SK-N-SH (cell line): ENCODE measurements at regions not wholly inside any gene's neighbourhood (a gene's known extent, or its start where the extent isn't known, plus 50 kb on each side); places are given as distances from the start of the nearest gene placed in this dataset.

ENCODE experiments used
- CTCF ChIA-PET: fragments of 300-600, 350-600 bp; formaldehyde crosslinking; extraction: SDS; loops from one replicate; lab custom pipeline; 2021; lab: Yijun Ruan, JAX
- POLR2A ChIA-PET: fragments of 350-600 bp; sonication (Branson Sonifier 250); formaldehyde crosslinking; extraction: SDS; loops from one replicate; lab custom pipeline; 2020; ENCODE audit warnings: antibody characterized with exemption, inconsistent platforms; lab: Yijun Ruan, JAX
- DNase-seq: peaks from one replicate; pipeline ENCODE4 v3.0.0; 2012
- H2AFZ ChIP-seq: fragments of 200-600 bp; sonication (generic); 2 replicates; pipeline ENCODE4 v1.8.1; 2016; ENCODE audit warnings: antibody characterized with exemption, mild to moderate bottlenecking, low read depth
- H3F3A ChIP-seq: fragments of 200-600 bp; sonication (generic); replicated peaks from 2 replicates; pipeline ENCODE3; 2016; ENCODE audit warnings: antibody characterized with exemption, mild to moderate bottlenecking; ENCODE audit not compliant: insufficient read depth
- H3K27ac ChIP-seq, 2 experiments: fragments of 200-500 bp in 1 of 2; fragments of 200-600 bp in 1 of 2; sonication (Bioruptor generic) in 1 of 2; sonication (generic), shearing (Covaris generic) in 1 of 2; 2 replicates each; pipeline versions ENCODE4 v1.5.1 to v1.6.1; 2014 to 2016; ENCODE audit warnings: low read depth in 2 of 2, inconsistent platforms in 1 of 2, low read length in 1 of 2, mild to moderate bottlenecking in 1 of 2, mixed read lengths in 1 of 2
- H3K27me3 ChIP-seq: fragments of 200-600 bp; sonication (generic), shearing (Covaris generic); 2 replicates; pipeline ENCODE4 v1.6.1; 2016; ENCODE audit warnings: mixed run types; ENCODE audit not compliant: insufficient read depth
- H3K36me3 ChIP-seq, 2 experiments: fragments of 200-500 bp in 1 of 2; fragments of 200-600 bp in 1 of 2; sonication (Bioruptor generic) in 1 of 2; sonication (generic) in 1 of 2; replicated peaks in 1 of 2; 2 replicates each; pipeline versions ENCODE3 to v1.5.1; 2014 to 2016; ENCODE audit warnings: low read length in 1 of 2, mild to moderate bottlenecking in 1 of 2; ENCODE audit not compliant: insufficient read depth in 2 of 2, control insufficient read depth in 1 of 2
- H3K4me1 ChIP-seq, 2 experiments: fragments of 200-500 bp in 1 of 2; fragments of 200-600 bp in 1 of 2; sonication (Bioruptor generic) in 1 of 2; sonication (generic), shearing (Covaris generic) in 1 of 2; 2 replicates each; pipeline versions ENCODE4 v1.5.1 to v1.6.1; 2014 to 2016; ENCODE audit warnings: low read depth in 1 of 2, low read length in 1 of 2, mixed run types in 1 of 2; ENCODE audit not compliant: insufficient read depth in 2 of 2, control insufficient read depth in 1 of 2
- H3K4me2 ChIP-seq: fragments of 200-600 bp; sonication (generic), shearing (Covaris generic); 2 replicates; pipeline ENCODE4 v1.6.1; 2017; ENCODE audit warnings: mixed run types
- H3K4me3 ChIP-seq, 2 experiments: fragments of 200-500 bp in 1 of 2; fragments of 200-600 bp in 1 of 2; sonication (Bioruptor generic) in 1 of 2; sonication (generic), shearing (Covaris generic) in 1 of 2; 2 replicates each; pipeline versions ENCODE4 v1.5.1 to v1.8.1; 2014 to 2016; ENCODE audit warnings: low read depth in 2 of 2, inconsistent platforms in 1 of 2, low read length in 1 of 2, mild to moderate bottlenecking in 1 of 2, mixed read lengths in 1 of 2, moderate library complexity in 1 of 2
- H3K79me2 ChIP-seq: fragments of 200-600 bp; sonication (generic); 2 replicates; pipeline ENCODE4 v1.8.1; 2017; ENCODE audit warnings: mild to moderate bottlenecking; ENCODE audit not compliant: insufficient read depth
- H3K9ac ChIP-seq: fragments of 200-600 bp; sonication (generic); 2 replicates; pipeline ENCODE4 v1.6.1; 2017; ENCODE audit warnings: mixed run types
- H3K9me2 ChIP-seq: fragments of 200-600 bp; sonication (generic); 2 replicates; pipeline ENCODE4 v1.6.1; 2017; ENCODE audit warnings: mixed run types
- H3K9me3 ChIP-seq: fragments of 200-600 bp; sonication (generic); 2 replicates; pipeline ENCODE4 v1.6.1; 2017; ENCODE audit warnings: mixed run types, mild to moderate bottlenecking, moderate library complexity
- H4K20me1 ChIP-seq: fragments of 200-600 bp; sonication (generic); 2 replicates; pipeline ENCODE4 v1.6.1; 2017; ENCODE audit warnings: mild to moderate bottlenecking, mixed run types; ENCODE audit not compliant: insufficient read depth
- ELF1 ChIP-seq: IDR thresholded peaks from 2 replicates; pipeline ENCODE4 v1.4.0; 2012
- FOSL2 ChIP-seq: IDR thresholded peaks from 2 replicates; pipeline ENCODE4 v1.4.0; 2012; ENCODE audit warnings: low read depth, mild to moderate bottlenecking, moderate library complexity, borderline replicate concordance
- FOXJ3 ChIP-seq: sonication (generic); formaldehyde crosslinking; IDR thresholded peaks from 2 replicates; pipeline ENCODE4 v1.5.1; 2020; ENCODE audit warnings: mild to moderate bottlenecking, missing genetic modification reagents
- FOXM1 ChIP-seq: IDR thresholded peaks from 2 replicates; pipeline ENCODE4 v1.4.0; 2012; ENCODE audit warnings: low read depth, mild to moderate bottlenecking
- JUND ChIP-seq: IDR thresholded peaks from 2 replicates; pipeline ENCODE4 v1.4.0; 2012
- POLR2AphosphoS5 ChIP-seq: IDR thresholded peaks from 2 replicates; pipeline ENCODE4 v1.6.1; 2012; ENCODE audit warnings: low read depth, low read length
- RFX5 ChIP-seq: IDR thresholded peaks from 2 replicates; pipeline ENCODE4 v1.6.1; 2012; ENCODE audit warnings: mild to moderate bottlenecking, improper control_type of control experiment, low read length
- RXRA ChIP-seq: IDR thresholded peaks from 2 replicates; pipeline ENCODE4 v1.4.0; 2012; ENCODE audit warnings: low read depth, mild to moderate bottlenecking, borderline replicate concordance
- SIN3A ChIP-seq: IDR thresholded peaks from 2 replicates; pipeline ENCODE4 v1.6.1; 2012; ENCODE audit warnings: low read depth, mild to moderate bottlenecking, low read length, moderate library complexity, borderline replicate concordance
- SMC3 ChIP-seq: IDR thresholded peaks from 2 replicates; pipeline ENCODE4 v1.6.1; 2012; ENCODE audit warnings: low read depth, low read length, improper control_type of control experiment
- TAF1 ChIP-seq: IDR thresholded peaks from 2 replicates; pipeline ENCODE4 v1.6.1; 2012; ENCODE audit warnings: low read depth, mild to moderate bottlenecking, low read length, moderate library complexity, borderline replicate concordance
- TEAD4 ChIP-seq: IDR thresholded peaks from 2 replicates; pipeline ENCODE4 v1.4.0; 2012; ENCODE audit warnings: mild to moderate bottlenecking, borderline replicate concordance; ENCODE audit not compliant: insufficient read depth
- USF2 ChIP-seq: fragments of 150-350 bp; IDR thresholded peaks from 2 replicates; pipeline ENCODE4 v1.6.1; 2017; ENCODE audit warnings: antibody characterized with exemption, low read length, low read depth, borderline replicate concordance
- WGBS: methylation state at CpG from one replicate; pipeline ENCODE4 v1.1.6; 2017; ENCODE audit warnings: low lambda C conversion rate; 5-methylcytosine and 5-hydroxymethylcytosine counted together
- TF ChIP-seq, protein P1 (sequence below): IDR thresholded peaks from 2 replicates; pipeline ENCODE4; 2012
- TF ChIP-seq, protein P2 (sequence below): fragments of 150-350 bp; IDR thresholded peaks from 2 replicates; pipeline ENCODE4 v1.6.1; 2016; ENCODE audit warnings: mild to moderate bottlenecking, low read depth, low read length

DNA sequence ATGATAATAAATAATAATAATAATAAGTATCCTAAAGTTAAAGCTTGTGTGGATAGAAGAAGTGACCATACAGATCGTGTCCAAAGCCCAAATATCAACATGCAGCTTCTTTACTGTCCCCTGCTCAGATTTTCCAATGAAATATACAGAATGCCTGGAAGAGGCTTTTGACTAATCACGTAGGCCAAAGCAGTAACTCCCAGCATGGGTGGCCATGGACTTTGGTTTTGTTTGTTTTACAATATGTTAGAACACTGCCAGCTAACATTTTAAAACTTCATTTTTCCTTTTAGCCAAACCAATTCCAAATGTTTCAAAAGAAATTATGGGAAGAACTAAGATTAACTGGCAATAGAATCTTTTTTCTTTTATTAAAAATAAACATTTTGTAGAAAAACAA is 400.0 kb upstream of the FLRT2 start:
- Histone ChIP-seq H3K27ac (no peak overlapping the region), H4K20me1 (no peaks in the 10 kb centered on the region), H3K9me2 (no peaks in the 10 kb centered on the region), H2AFZ (no peak overlapping the region), H3K4me1 (no peaks in the 10 kb centered on the region), H3K9me3 (no peaks in the 10 kb centered on the region), H3K79me2 (no peaks in the 10 kb centered on the region), H3K4me3 (no peak overlapping the region), H3K27me3 (no peaks in the 10 kb centered on the region), H3K36me3 (no peaks in the 10 kb centered on the region), H3K9ac (no peak overlapping the region), H3K4me2 (no peak overlapping the region), H3F3A (no peaks in the 10 kb centered on the region)
- TF ChIP-seq, protein P1, sequence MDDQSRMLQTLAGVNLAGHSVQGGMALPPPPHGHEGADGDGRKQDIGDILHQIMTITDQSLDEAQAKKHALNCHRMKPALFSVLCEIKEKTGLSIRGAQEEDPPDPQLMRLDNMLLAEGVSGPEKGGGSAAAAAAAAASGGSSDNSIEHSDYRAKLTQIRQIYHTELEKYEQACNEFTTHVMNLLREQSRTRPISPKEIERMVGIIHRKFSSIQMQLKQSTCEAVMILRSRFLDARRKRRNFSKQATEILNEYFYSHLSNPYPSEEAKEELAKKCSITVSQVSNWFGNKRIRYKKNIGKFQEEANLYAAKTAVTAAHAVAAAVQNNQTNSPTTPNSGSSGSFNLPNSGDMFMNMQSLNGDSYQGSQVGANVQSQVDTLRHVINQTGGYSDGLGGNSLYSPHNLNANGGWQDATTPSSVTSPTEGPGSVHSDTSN, result no peak
- no peak for TF ChIP-seq JUND
- no peak for TF ChIP-seq TAF1
- TF ChIP-seq ELF1, result no peak
- no peak for DNase-seq
- WGBS, result 3% methylated on average over 2 of the region's 2 CpGs
- CTCF ChIA-PET, result interaction anchor here (1.1 kb wide), 1 partner anchor 70 kb away, joined by 3 read pairs; no protein-coding TSS in a partner anchor
- POLR2A ChIA-PET, result no interaction called here

DNA sequence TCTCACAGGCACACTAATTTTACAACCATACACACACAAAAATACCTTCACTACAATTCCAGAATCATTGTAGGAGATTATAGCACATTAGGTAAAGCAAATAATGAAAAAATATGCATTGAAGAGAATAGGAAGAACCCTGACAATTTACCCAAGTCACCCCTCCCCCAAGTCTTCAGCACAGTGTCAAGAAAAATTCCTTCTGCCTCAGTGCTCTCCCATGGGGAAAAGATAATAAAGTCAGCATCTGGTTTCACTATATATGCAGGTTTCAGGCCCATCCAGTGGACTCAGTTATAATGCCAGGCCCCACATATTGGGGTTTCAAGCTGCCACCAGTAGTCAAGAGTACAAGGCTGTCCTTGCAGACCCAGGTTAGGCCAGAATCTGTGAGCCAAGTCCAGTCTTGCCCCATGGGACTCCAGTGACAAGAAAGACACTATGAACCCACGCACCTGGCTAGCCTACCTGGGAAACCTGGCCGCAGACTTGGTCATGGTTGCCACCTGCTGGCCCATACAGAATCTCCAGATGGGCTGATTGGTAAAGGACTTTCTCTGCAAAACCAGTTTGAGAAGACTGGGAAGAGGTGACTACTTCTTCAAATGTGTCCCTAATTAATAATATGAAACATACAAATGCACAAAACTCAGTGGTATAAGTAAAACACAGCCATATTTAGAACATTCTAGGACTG is 398.6 kb upstream of the FLRT2 start:
- ChIA-PET POLR2A (no interaction called here), CTCF (no interaction called here)
- H3K79me2 ChIP-seq, result no peaks in the 10 kb centered on the region
- H3K9ac ChIP-seq, result no peak overlapping the region
- H3K36me3 ChIP-seq, result no peaks in the 10 kb centered on the region
- H4K20me1 ChIP-seq, result no peaks in the 10 kb centered on the region
- no peak overlapping the region for H3K4me3 ChIP-seq
- H3K9me3 ChIP-seq, result no peaks in the 10 kb centered on the region
- TF ChIP-seq SIN3A (no peak), SMC3 (no peak), FOXM1 (no peak), TAF1 (no peak), RFX5 (no peak), FOSL2 (no peak), POLR2AphosphoS5 (no peak), TEAD4 (no peak), USF2 (no peak), RXRA (no peak), FOXJ3 (no peak)
- TF ChIP-seq, protein P2, sequence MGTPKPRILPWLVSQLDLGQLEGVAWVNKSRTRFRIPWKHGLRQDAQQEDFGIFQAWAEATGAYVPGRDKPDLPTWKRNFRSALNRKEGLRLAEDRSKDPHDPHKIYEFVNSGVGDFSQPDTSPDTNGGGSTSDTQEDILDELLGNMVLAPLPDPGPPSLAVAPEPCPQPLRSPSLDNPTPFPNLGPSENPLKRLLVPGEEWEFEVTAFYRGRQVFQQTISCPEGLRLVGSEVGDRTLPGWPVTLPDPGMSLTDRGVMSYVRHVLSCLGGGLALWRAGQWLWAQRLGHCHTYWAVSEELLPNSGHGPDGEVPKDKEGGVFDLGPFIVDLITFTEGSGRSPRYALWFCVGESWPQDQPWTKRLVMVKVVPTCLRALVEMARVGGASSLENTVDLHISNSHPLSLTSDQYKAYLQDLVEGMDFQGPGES, result no peak
- no peak overlapping the region for H3K27ac ChIP-seq
- WGBS, result 38% methylated on average over 2 of the region's 2 CpGs
- H3F3A ChIP-seq, result no peaks in the 10 kb centered on the region
- H3K9me2 ChIP-seq, result no peaks in the 10 kb centered on the region
- no peak overlapping the region; the same call in 1 of the 2 replicates for H2AFZ ChIP-seq
- H3K4me1 ChIP-seq, result no peaks in the 10 kb centered on the region
- H3K27me3 ChIP-seq, result no peaks in the 10 kb centered on the region
- H3K4me2 ChIP-seq, result no peak overlapping the region
- no peak for DNase-seq
